H54 (cell line): ENCODE measurements at regions not wholly inside any gene's neighbourhood (a gene's known extent, or its start where the extent isn't known, plus 50 kb on each side); places are given as distances from the start of the nearest gene placed in this dataset.

Experiments used
- DNase-seq: peaks from one replicate; pipeline ENCODE4 v3.0.0; 2011; ENCODE audit warnings: low spot score, mixed read lengths; ENCODE audit not compliant: insufficient read length
- FAIRE-seq: peaks from 3 replicates; lab custom pipeline; 2011; peaks lifted over from hg19 to GRCh38; lab: Jason Lieb, UNC
- POLR2A ChIP-seq: IDR thresholded peaks from 2 replicates; pipeline ENCODE4 v1.6.1; 2011; ENCODE audit warnings: low read depth, mild to moderate bottlenecking, low read length

DNA sequence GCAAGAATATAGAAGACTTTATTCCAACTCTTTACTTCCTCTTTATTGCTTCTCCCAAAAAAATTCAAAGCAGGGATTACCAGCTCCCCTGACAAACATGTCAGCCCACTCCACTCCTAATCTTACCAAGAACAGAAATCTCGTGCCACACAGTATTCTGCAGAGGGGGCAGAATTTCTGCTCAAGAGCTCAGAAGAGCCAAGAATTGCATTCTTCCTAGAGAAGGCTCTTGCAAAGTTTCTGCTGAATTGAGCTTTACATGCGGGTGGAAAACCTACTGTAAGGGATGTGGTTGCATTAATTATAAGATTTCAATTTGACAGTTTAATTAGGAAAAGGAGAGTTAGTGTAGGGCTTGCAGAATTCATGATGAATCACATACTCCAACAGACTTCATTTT is 428.5 kb downstream of the CETN3 start:
- FAIRE-seq (no peak), DNase-seq (no peak)
- TF ChIP-seq POLR2A, result no peak

GRCh38 chr5:89973516-89973915 is 436.0 kb downstream of the CETN3 start:
- FAIRE-seq, result no peak
- TF ChIP-seq POLR2A, result no peak

GRCh38 chr5:89972901-89973300 is 436.7 kb downstream of the CETN3 start:
- DNase-seq (no peak), FAIRE-seq (no peak)
- no peak for TF ChIP-seq POLR2A

More at GRCh38 chr5:89973516-89973915, 436.0 kb downstream of the CETN3 start:
- no peak for DNase-seq

DNA sequence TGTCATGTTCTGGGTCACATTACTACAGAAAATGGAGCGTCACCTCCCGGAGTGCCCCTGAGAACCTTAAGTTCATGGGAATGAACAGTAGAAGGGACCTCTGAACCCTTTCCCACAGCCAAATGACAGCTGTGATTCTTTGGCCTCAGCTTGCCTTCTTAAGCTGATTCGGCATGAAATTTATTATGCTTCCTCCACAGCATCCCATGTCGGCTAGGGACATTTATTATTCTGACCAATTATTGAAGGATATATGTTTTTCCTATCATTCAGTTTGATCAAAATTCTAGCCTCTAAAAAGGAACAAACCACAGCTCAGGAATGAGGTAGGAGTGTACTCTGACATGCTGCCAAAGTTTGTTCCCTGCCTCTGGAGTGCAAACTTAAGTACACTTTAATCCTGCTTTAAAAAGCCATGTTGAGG is 440.6 kb downstream of the CETN3 start:
- FAIRE-seq (no peak), DNase-seq (no peak)
- no peak for TF ChIP-seq POLR2A

GRCh38 chr5:89967771-89968444 is 441.6 kb downstream of the CETN3 start:
- DNase-seq, result no peak
- TF ChIP-seq POLR2A, result no peak
- FAIRE-seq, result no peak

DNA sequence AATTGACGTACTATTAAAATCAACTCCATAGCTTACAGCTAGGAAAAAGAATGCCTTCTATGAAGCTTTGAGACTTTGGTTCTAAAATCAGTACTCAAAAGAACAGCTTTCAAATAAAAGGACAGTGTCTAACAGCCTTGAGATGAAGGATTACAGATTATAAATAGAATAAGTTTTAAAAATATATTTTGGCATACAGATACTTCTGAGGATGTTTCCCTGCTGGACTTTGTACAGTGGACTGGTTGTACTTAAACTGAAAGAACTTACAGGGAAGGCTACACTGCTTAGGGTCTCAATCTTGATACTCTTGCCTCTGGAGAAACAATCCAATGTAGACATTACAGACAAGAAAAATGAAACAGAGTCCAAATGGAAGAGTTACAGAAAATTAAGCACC is 452.7 kb downstream of the CETN3 start:
- no peak for DNase-seq
- no peak for TF ChIP-seq POLR2A
- FAIRE-seq, result no peak

DNA sequence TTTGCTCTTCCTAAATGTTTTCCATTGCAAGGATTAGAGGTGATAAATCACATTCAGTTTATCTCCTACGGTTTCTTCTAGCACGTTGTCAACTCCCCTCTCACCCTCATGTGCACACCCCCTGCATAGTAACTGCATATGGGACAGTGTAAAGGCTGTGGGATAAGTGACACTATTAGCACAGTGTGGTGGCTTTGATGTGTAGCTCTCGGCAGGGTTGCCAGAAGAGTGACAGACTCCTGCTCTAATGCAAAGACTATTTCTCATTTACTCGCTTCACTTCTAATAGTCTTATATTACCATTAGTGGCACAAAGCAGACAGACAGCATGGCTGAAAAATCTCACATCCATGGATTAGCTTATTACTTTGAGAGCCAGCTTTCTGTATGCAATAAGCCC is 454.6 kb downstream of the CETN3 start:
- FAIRE-seq, result no peak
- no peak for DNase-seq
- TF ChIP-seq POLR2A, result no peak

- TF ChIP-seq POLR2A, result no peak
- no peak for FAIRE-seq
- DNase-seq, result no peak
Observed at GRCh38 chr5:89951876-89952275, 457.7 kb downstream of the CETN3 start.

DNA sequence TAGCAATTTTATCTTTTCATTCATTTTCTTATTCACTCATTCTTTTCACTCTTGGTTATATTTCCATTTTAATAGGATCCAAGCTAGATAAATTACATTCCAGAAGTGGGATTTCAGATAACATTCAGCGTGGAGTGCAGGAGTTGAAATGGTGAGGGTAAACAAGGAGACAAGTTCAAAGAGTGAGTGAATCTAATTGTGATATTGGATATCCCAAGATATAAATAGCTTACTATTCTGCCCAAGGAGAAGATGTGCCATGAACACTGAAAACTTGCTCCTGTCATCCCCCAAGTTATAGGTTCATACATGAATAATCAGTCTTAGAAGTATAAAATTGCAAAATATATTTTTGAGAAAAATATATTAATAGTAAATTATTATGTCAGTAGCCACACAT is 459.3 kb downstream of the CETN3 start:
- DNase-seq (no peak), FAIRE-seq (no peak)
- TF ChIP-seq POLR2A, result no peak

DNA sequence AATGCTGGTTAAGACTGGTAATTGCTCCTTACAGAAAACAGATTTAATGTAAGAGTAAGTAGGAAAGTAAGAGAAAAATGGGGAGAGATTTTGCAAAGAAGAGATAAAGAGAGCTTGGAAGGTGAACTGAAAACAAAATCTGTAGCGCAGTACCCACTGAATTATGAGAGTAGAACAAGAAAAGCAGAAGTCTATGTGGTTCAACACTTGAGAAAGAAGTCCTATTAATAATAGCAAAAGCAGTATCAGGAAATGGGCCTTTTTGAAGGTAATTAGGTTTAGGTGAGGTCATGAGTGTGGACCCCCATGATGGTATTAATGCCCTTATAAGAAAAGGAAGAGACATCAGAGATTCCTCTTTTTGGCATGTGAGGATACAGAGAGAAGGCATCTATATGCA is 460.6 kb downstream of the CETN3 start:
- no peak for FAIRE-seq
- no peak for TF ChIP-seq POLR2A

DNA sequence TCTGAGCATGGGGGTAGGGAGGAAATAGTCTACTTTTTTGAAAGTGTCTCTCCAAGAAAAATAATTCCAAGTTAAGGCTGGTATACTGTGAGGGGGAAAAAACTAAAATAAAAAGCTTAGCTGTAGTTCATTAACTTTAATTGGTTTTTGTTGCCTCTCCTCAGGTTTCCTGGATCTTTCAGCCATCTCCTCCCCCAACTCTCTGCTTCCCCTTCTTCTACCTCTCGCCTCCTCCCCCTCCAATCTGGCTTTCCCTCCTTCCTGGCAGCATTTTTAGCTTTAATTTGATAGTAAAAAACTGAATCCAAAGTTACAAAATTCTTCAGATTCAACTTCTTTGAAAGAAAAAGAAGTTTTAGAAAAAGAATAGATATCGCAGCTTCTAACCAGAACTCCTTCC is 462.6 kb downstream of the CETN3 start:
- no peak for DNase-seq
- no peak for TF ChIP-seq POLR2A
- FAIRE-seq, result no peak

More for the DNA sequence above, 460.6 kb downstream of the CETN3 start:
- no peak for DNase-seq

DNA sequence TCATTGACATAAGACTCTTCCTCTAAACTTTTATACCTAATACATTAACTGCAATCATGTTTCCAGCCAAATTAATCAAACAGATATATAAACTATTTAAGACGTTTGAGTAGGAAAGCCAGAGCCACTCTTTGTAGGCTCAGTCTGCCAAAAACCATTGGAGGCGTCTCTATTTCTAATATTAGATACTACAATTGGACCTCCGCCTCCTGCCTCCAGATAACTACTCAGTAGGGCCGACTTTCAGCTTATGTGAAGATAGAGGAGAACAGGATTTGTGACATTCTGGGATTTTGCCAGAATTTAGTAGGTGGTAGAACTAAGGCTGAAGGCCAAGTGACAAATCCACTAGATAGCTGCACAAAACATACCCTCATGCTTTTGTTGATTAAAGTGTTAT is 463.0 kb downstream of the CETN3 start:
- TF ChIP-seq POLR2A, result no peak
- no peak for DNase-seq
- no peak for FAIRE-seq

GRCh38 chr5:89942171-89942570 is 467.4 kb downstream of the CETN3 start:
- TF ChIP-seq POLR2A, result no peak
- FAIRE-seq (no peak), DNase-seq (no peak)

DNA sequence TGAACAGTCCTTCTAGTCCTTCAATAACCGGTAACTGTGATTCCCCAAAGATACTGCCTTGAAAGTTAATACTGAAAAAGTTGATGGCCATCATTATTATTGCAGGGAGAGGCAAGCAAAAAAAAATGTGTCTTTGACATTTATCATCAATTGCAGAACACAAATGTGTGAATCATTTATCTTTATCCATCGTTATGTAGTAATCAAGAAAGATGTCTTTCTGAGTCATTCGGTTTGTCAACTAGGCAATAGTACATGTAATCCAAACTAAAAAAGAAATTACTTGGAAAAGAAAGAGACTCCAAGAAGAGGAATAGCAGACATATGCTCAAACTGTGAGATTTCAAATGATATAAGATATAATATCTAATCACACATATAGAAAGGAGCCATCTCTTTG is 473.0 kb downstream of the CETN3 start:
- DNase-seq, result no peak
- no peak for FAIRE-seq
- no peak for TF ChIP-seq POLR2A

- DNase-seq (no peak), FAIRE-seq (no peak)
- no peak for TF ChIP-seq POLR2A
Observed at GRCh38 chr5:89934069-89934468, 475.5 kb downstream of the CETN3 start.
